KMS-11 (cell line): ENCODE measurements at regions not wholly inside any gene's neighbourhood (a gene's known extent, or its start where the extent isn't known, plus 50 kb on each side); places are given as distances from the start of the nearest gene placed in this dataset.

Experiments used
- H2AFZ ChIP-seq: fragments of 200-600 bp; sonication (generic); 2 replicates; pipeline ENCODE4 v1.6.1; 2016; ENCODE audit warnings: antibody characterized with exemption, mixed run types, low read depth
- H3K27ac ChIP-seq: fragments of 200-600 bp; sonication (generic); 2 replicates; pipeline ENCODE4 v1.6.1; 2016; ENCODE audit warnings: mild to moderate bottlenecking, mixed run types
- H3K27me3 ChIP-seq: fragments of 200-600 bp; sonication (generic); 2 replicates; pipeline ENCODE4 v1.6.1; 2017; ENCODE audit warnings: mild to moderate bottlenecking, low read depth, mixed run types, moderate library complexity; ENCODE audit not compliant: insufficient read depth
- H3K36me3 ChIP-seq: fragments of 200-600 bp; sonication (generic); 2 replicates; pipeline ENCODE4 v1.6.1; 2017; ENCODE audit warnings: mild to moderate bottlenecking, mixed run types; ENCODE audit not compliant: insufficient read depth
- H3K4me1 ChIP-seq: fragments of 200-600 bp; sonication (generic); 2 replicates; pipeline ENCODE4 v1.6.1; 2016; ENCODE audit warnings: mild to moderate bottlenecking, low read depth, mixed run types; ENCODE audit not compliant: poor library complexity, severe bottlenecking
- H3K4me2 ChIP-seq: fragments of 200-600 bp; sonication (generic); 2 replicates; pipeline ENCODE4 v1.7.0; 2016; ENCODE audit warnings: mild to moderate bottlenecking, mixed run types
- H3K4me3 ChIP-seq: fragments of 200-600 bp; sonication (generic); IDR thresholded peaks from 2 replicates; pipeline ENCODE4 v1.6.1; 2017; ENCODE audit warnings: low read depth, low read length, mixed read lengths; ENCODE audit not compliant: insufficient read depth
- H3K79me2 ChIP-seq: fragments of 200-600 bp; sonication (generic); 2 replicates; pipeline ENCODE4 v1.6.1; 2016; ENCODE audit warnings: low read depth, mixed run types; ENCODE audit not compliant: insufficient read depth
- H3K9ac ChIP-seq: fragments of 200-600 bp; sonication (generic); 2 replicates; pipeline ENCODE4 v1.6.1; 2016; ENCODE audit warnings: mild to moderate bottlenecking, mixed run types
- H4K20me1 ChIP-seq: fragments of 200-600 bp; sonication (generic); 2 replicates; pipeline ENCODE4 v1.6.1; 2016; ENCODE audit warnings: mild to moderate bottlenecking, mixed run types; ENCODE audit not compliant: insufficient read depth
- TF ChIP-seq, protein P1 (sequence below): fragments of 200-600 bp; sonication (generic); conservative IDR thresholded peaks from 2 replicates; pipeline ENCODE4 v1.6.1; 2017; ENCODE audit warnings: low read depth, mild to moderate bottlenecking, antibody characterized with exemption, low read length, moderate library complexity, mixed read lengths

DNA sequence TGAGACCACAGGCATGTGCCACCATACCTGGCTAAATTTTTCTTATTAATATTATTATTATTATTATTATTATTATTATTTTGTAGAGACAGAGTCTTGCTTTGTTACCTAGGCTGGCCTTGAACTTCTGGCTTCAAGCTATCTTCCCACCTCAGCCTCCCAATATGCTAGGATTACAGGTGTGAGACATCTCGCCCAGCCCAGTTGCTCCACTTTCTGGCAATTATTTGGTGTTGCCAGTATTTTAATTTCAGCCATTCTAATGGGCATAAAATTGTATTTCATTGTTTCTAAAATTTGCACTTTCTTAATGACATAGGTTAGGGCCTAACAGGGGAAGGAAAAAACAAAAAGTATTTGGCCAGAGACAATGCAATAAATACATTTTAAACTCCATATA lies 1217.6 kb upstream of the ALCAM start:
- no peak overlapping the region for H3K4me3 ChIP-seq
- H3K4me2 ChIP-seq = no peak overlapping the region
- no peaks in the 10 kb centered on the region for H3K4me1 ChIP-seq
- no peak overlapping the region for H3K27ac ChIP-seq
- H3K9ac ChIP-seq = no peak overlapping the region
- no peaks in the 10 kb centered on the region for H3K27me3 ChIP-seq
- H2AFZ ChIP-seq = no peak overlapping the region
- TF ChIP-seq, protein P1, sequence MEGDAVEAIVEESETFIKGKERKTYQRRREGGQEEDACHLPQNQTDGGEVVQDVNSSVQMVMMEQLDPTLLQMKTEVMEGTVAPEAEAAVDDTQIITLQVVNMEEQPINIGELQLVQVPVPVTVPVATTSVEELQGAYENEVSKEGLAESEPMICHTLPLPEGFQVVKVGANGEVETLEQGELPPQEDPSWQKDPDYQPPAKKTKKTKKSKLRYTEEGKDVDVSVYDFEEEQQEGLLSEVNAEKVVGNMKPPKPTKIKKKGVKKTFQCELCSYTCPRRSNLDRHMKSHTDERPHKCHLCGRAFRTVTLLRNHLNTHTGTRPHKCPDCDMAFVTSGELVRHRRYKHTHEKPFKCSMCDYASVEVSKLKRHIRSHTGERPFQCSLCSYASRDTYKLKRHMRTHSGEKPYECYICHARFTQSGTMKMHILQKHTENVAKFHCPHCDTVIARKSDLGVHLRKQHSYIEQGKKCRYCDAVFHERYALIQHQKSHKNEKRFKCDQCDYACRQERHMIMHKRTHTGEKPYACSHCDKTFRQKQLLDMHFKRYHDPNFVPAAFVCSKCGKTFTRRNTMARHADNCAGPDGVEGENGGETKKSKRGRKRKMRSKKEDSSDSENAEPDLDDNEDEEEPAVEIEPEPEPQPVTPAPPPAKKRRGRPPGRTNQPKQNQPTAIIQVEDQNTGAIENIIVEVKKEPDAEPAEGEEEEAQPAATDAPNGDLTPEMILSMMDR = no peak
- no peaks in the 10 kb centered on the region for H4K20me1 ChIP-seq
- H3K36me3 ChIP-seq = no peaks in the 10 kb centered on the region
- no peaks in the 10 kb centered on the region for H3K79me2 ChIP-seq

GRCh38 chr3:104150724-104151123 lies 1216.0 kb upstream of the ALCAM start:
- no peak overlapping the region for H3K27ac ChIP-seq
- no peak overlapping the region for H3K9ac ChIP-seq
- no peaks in the 10 kb centered on the region for H3K36me3 ChIP-seq
- no peaks in the 10 kb centered on the region for H3K79me2 ChIP-seq
- H3K27me3 ChIP-seq = no peaks in the 10 kb centered on the region
- TF ChIP-seq, protein P1 = no peak
- H3K4me2 ChIP-seq = no peak overlapping the region
- no peaks in the 10 kb centered on the region for H3K4me1 ChIP-seq
- H3K4me3 ChIP-seq = no peak overlapping the region
- H2AFZ ChIP-seq = no peak overlapping the region
- H4K20me1 ChIP-seq = no peaks in the 10 kb centered on the region

- H3K27me3 ChIP-seq = no peaks in the 10 kb centered on the region
- no peaks in the 10 kb centered on the region for H3K36me3 ChIP-seq
- H3K27ac ChIP-seq = no peak overlapping the region
- no peak overlapping the region for H2AFZ ChIP-seq
- no peaks in the 10 kb centered on the region for H3K79me2 ChIP-seq
- H3K4me1 ChIP-seq = no peaks in the 10 kb centered on the region
- no peak overlapping the region for H3K9ac ChIP-seq
- H4K20me1 ChIP-seq = no peaks in the 10 kb centered on the region
- TF ChIP-seq, protein P1 = no peak
- H3K4me2 ChIP-seq = no peak overlapping the region
- H3K4me3 ChIP-seq = no peak overlapping the region
Observed at GRCh38 chr3:104154896-104155295, 1211.8 kb upstream of the ALCAM start.

DNA sequence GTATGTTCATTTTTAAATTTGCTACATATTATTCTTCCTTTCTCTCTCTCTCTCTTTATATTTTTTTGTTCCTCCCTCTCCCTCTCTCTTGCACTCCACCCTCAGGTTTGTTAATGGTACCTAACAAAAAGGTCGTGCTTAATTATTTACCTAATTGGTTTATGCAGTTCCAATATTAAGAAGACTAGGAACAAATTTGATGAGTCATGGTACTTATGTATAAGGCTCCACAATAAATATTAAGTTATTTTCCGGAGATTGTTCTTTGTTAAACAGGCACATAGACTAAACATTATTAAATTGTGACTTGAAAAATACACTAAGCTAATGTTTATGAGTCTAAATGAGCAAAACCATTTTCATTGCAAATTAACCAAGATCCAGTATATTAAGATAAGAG lies 1200.8 kb upstream of the ALCAM start:
- Histone ChIP-seq H3K4me2 (no peak overlapping the region), H3K36me3 (no peaks in the 10 kb centered on the region), H3K27ac (no peak overlapping the region), H3K27me3 (no peaks in the 10 kb centered on the region), H2AFZ (no peak overlapping the region), H3K79me2 (no peaks in the 10 kb centered on the region), H3K4me3 (no peak overlapping the region), H3K9ac (no peak overlapping the region), H4K20me1 (no peaks in the 10 kb centered on the region), H3K4me1 (no peaks in the 10 kb centered on the region)
- TF ChIP-seq, protein P1 = no peak
